Suprapubic skin (tissue), 4 donors: ENCODE measurements at regions not wholly inside any gene's neighbourhood (a gene's known extent, or its start where the extent isn't known, plus 50 kb on each side); places are given as distances from the start of the nearest gene placed in this dataset.
"Not testable (repeated sequence)": the region's sequence is repeated elsewhere in the genome, so short reads cannot be mapped to it uniquely, and the experiment has no call there.

Experiments used
- DNase-seq, 2 donors: peaks; one replicate each; pipeline ENCODE4 v3.0.0-alpha.2; 2019; ENCODE audit warnings: low spot score in 2 of 2
- H3K27ac ChIP-seq: fragments of 200-600 bp; sonication (generic); one replicate; pipeline ENCODE4 v1.5.1; 2019
- H3K27me3 ChIP-seq: fragments of 200-600 bp; sonication (generic); one replicate; pipeline ENCODE4 v1.5.1; 2019
- H3K36me3 ChIP-seq: fragments of 200-600 bp; sonication (generic); one replicate; pipeline ENCODE4 v1.5.1; 2019
- H3K4me1 ChIP-seq: fragments of 200-600 bp; sonication (generic); one replicate; pipeline ENCODE4 v1.5.1; 2019
- H3K4me3 ChIP-seq: fragments of 200-600 bp; sonication (generic); one replicate; pipeline ENCODE4 v1.5.1; 2019; ENCODE audit warnings: mild to moderate bottlenecking
- H3K9me3 ChIP-seq: fragments of 200-600 bp; sonication (generic); one replicate; pipeline ENCODE4 v1.5.1; 2019
- CTCF ChIP-seq, 2 donors: fragments of 200-600 bp in 1 of 2; fragments of 450-650 bp in 1 of 2; sonication (generic) in 1 of 2; IDR thresholded peaks; one replicate each; pipeline ENCODE4 v1.5.1; 2016 to 2019; ENCODE audit warnings: antibody characterized with exemption in 2 of 2, mild to moderate bottlenecking in 1 of 2, moderate library complexity in 1 of 2
- EP300 ChIP-seq: sonication (generic); formaldehyde crosslinking; IDR thresholded peaks from one replicate; pipeline ENCODE4 v1.6.1; 2017; ENCODE audit warnings: antibody characterized with exemption
- POLR2A ChIP-seq, 2 donors: fragments of 450-650 bp; IDR thresholded peaks; one replicate each; pipeline ENCODE4 v1.6.1; 2017; ENCODE audit warnings: antibody characterized with exemption in 2 of 2, mild to moderate bottlenecking in 2 of 2, moderate library complexity in 2 of 2
- POLR2AphosphoS5 ChIP-seq, 3 donors: sonication (generic); formaldehyde crosslinking; IDR thresholded peaks; one replicate each; pipeline ENCODE4 v1.6.1; 2017; ENCODE audit warnings: antibody characterized with exemption in 3 of 3
- WGBS: methylation state at CpG from one replicate; pipeline ENCODE4 v1.1.5; 2018; 5-methylcytosine and 5-hydroxymethylcytosine counted together

GRCh38 chr12:29012673-29013072, 136.4 kb upstream of the FAR2 start:
- Histone ChIP-seq H3K9me3 (no peaks in the 10 kb centered on the region), H3K27ac (no peak overlapping the region), H3K27me3 (no peaks in the 10 kb centered on the region), H3K4me3 (no peak overlapping the region), H3K4me1 (no peaks in the 10 kb centered on the region), H3K36me3 (no peaks in the 10 kb centered on the region)
- 80% methylated on average over 4 of the region's 4 CpGs for WGBS
- DNase-seq = no peak
- no peak for TF ChIP-seq EP300
- no peak for TF ChIP-seq CTCF (IDR thresholded peaks at IDR 0.05)
- no peak for TF ChIP-seq POLR2A (IDR thresholded peaks at IDR 0.05)
- TF ChIP-seq POLR2AphosphoS5 (IDR thresholded peaks at IDR 0.05) = no peak

DNA sequence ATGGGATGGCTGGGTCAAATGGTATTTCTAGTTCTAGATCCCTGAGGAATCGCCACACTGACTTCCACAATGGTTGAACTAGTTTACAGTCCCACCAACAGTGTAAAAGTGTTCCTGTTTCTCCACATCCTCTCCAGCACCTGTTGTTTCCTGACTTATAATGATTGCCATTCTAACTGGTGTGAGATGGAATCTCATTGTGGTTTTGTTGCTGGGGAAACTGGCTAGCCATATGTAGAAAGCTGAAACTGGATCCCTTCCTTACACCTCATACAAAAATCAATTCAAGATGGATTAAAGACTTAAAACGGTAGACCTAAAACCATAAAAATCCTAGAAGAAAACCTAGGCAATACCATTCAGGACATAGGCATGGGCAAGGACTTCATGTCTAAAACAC, 131.5 kb upstream of the FAR2 start:
- not testable (repeated sequence) for H3K36me3 ChIP-seq, H3K4me3 ChIP-seq, H3K9me3 ChIP-seq, H3K4me1 ChIP-seq, H3K27me3 ChIP-seq, DNase-seq, H3K27ac ChIP-seq
- WGBS = 95% methylated on average over 1 of the region's 2 CpGs

GRCh38 chr12:29023436-29024076, 125.5 kb upstream of the FAR2 start:
- H3K27me3 ChIP-seq = no peaks in the 10 kb centered on the region
- H3K9me3 ChIP-seq = no peaks in the 10 kb centered on the region
- TF ChIP-seq POLR2A (IDR thresholded peaks at IDR 0.05) = no peak
- no peak for TF ChIP-seq POLR2AphosphoS5 (IDR thresholded peaks at IDR 0.05)
- TF ChIP-seq CTCF (IDR thresholded peaks at IDR 0.05) = no peak
- TF ChIP-seq EP300 = no peak
- H3K27ac ChIP-seq = no peak overlapping the region
- no peak for DNase-seq
- WGBS = 83% methylated on average over 2 of the region's 2 CpGs
- no peaks in the 10 kb centered on the region for H3K4me1 ChIP-seq
- no peaks in the 10 kb centered on the region for H3K36me3 ChIP-seq
- H3K4me3 ChIP-seq = no peak overlapping the region

DNA sequence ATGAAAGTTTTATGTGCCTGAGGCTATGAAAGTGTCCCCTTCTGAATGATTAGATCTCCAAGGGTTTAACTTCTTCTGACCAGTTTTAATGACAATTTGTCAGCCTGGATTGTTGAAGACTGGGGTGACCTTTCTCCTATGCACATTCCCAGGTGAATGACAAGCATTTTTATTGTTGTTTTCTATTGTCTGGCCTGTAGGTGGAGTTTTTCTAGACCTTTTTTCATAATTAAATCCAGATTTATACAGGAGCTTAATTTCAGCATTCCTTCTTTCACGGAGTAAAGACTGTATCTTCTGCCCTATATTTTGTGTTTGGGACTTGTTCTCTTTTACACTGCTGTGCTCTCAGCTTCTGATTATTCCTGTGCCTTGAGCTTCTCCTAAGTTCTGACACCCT, 125.0 kb upstream of the FAR2 start:
- H3K27ac ChIP-seq = no peak overlapping the region
- WGBS = 70% methylated on average over 1 of the region's 1 CpG
- no peak overlapping the region for H3K4me3 ChIP-seq
- no peaks in the 10 kb centered on the region for H3K27me3 ChIP-seq
- no peak for DNase-seq
- no peaks in the 10 kb centered on the region for H3K4me1 ChIP-seq
- H3K36me3 ChIP-seq = no peaks in the 10 kb centered on the region
- H3K9me3 ChIP-seq = no peaks in the 10 kb centered on the region
- no peak for TF ChIP-seq EP300
- no peak for TF ChIP-seq POLR2A (IDR thresholded peaks at IDR 0.05)
- no peak for TF ChIP-seq POLR2AphosphoS5 (IDR thresholded peaks at IDR 0.05)
- TF ChIP-seq CTCF (IDR thresholded peaks at IDR 0.05) = no peak

DNA sequence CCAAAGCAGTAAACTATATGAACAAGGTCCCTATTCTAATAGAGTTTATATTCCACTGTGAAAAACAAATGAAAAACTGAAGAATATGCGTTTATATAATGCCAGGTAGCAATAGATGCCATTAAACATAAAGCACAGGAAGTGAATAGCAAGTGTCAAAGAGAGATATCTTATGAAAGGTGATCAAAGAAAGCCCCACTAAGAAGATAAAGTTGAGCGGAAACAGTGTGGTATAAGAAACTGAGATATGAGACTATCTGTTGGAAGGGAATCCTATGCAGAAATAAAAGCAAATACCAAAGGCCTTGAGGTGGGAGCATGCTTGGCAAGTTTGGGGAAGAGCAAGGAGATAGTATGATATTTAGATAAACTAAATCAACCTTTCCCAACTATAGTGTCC, 123.1 kb upstream of the FAR2 start:
- 89% methylated on average over 2 of the region's 2 CpGs for WGBS
- H3K9me3 ChIP-seq = no peaks in the 10 kb centered on the region
- no peak overlapping the region for H3K4me3 ChIP-seq
- no peaks in the 10 kb centered on the region for H3K36me3 ChIP-seq
- H3K27ac ChIP-seq = no peak overlapping the region
- DNase-seq = no peak
- TF ChIP-seq POLR2A (IDR thresholded peaks at IDR 0.05) (no peak), POLR2AphosphoS5 (IDR thresholded peaks at IDR 0.05) (no peak), EP300 (no peak), CTCF (IDR thresholded peaks at IDR 0.05) (no peak)
- H3K27me3 ChIP-seq = no peaks in the 10 kb centered on the region
- no peaks in the 10 kb centered on the region for H3K4me1 ChIP-seq

- DNase-seq = no peak
- TF ChIP-seq CTCF (IDR thresholded peaks at IDR 0.05) (no peak), EP300 (no peak), POLR2AphosphoS5 (IDR thresholded peaks at IDR 0.05) (no peak), POLR2A (IDR thresholded peaks at IDR 0.05) (no peak)
- Histone ChIP-seq H3K4me3 (no peak overlapping the region), H3K4me1 (no peaks in the 10 kb centered on the region), H3K27ac (no peak overlapping the region), H3K9me3 (no peaks in the 10 kb centered on the region), H3K27me3 (no peaks in the 10 kb centered on the region), H3K36me3 (no peaks in the 10 kb centered on the region)
- 50% methylated on average over 4 of the region's 4 CpGs for WGBS
These were observed 122.7 kb upstream of the FAR2 start for GRCh38 chr12:29026419-29026818.

DNA sequence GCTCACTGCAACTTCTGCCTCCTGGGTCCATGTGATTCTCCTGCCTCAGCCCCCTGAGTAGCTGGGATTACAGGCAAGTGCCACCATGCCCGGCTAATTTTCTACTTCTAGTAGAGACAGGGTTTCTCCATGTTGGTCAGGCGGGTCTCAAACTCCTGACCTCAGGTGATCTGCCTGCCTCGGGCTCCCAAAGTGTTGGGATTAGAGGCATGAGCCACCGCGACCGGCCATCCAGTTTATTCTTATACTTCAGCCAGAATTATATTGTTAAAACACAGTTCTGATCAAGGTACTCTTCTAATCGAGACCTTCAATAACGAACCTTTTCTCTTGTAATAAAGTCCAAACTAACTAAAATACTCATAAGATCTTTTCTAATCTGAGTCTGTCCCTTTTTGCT, 119.6 kb upstream of the FAR2 start:
- not testable (repeated sequence) for H3K27ac ChIP-seq, H3K4me1 ChIP-seq, DNase-seq, H3K27me3 ChIP-seq, H3K4me3 ChIP-seq, H3K9me3 ChIP-seq, H3K36me3 ChIP-seq
- 95% methylated on average over 8 of the region's 8 CpGs for WGBS
